GM23338 (cell line): ENCODE measurements at regions not wholly inside any gene's neighbourhood (a gene's known extent, or its start where the extent isn't known, plus 50 kb on each side); places are given as distances from the start of the nearest gene placed in this dataset.

Experiments used
- ATAC-seq: fragments of 200-7000 bp; cut with Tn5 transposase; 3 replicates; pipeline ENCODE4 v1.9.1; 2020
- DNase-seq: peaks from one replicate; pipeline ENCODE4 v3.0.0-alpha.2; 2015; ENCODE audit warnings: low spot score
- H2AFZ ChIP-seq: fragments of 200-600 bp; sonication (generic); 2 replicates; pipeline ENCODE4 v1.8.0; 2016; ENCODE audit warnings: antibody characterized with exemption, mild to moderate bottlenecking, moderate library complexity
- H3F3A ChIP-seq: fragments of 200-600 bp; sonication (generic); replicated peaks from 2 replicates; pipeline ENCODE4 v1.8.0; 2017; ENCODE audit warnings: antibody characterized with exemption, mixed run types, low read depth
- H3K27ac ChIP-seq: fragments of 200-600 bp; sonication (generic); 2 replicates; pipeline ENCODE4 v1.6.1; 2016; ENCODE audit warnings: low read depth
- H3K27me3 ChIP-seq: fragments of 200-600 bp; sonication (generic); 2 replicates; pipeline ENCODE4 v1.8.0; 2016; ENCODE audit warnings: mild to moderate bottlenecking, mixed run types, moderate library complexity; ENCODE audit not compliant: insufficient read depth
- H3K36me3 ChIP-seq: fragments of 200-600 bp; sonication (generic); 2 replicates; pipeline ENCODE4 v1.8.0; 2016; ENCODE audit warnings: mild to moderate bottlenecking; ENCODE audit not compliant: insufficient read depth
- H3K4me1 ChIP-seq: fragments of 200-600 bp; sonication (generic); 2 replicates; pipeline ENCODE4 v1.8.0; 2016; ENCODE audit warnings: mild to moderate bottlenecking, moderate library complexity; ENCODE audit not compliant: insufficient read depth
- H3K4me2 ChIP-seq: fragments of 200-600 bp; sonication (generic); 2 replicates; pipeline ENCODE4 v1.7.1; 2017; ENCODE audit warnings: mixed run types
- H3K4me3 ChIP-seq: fragments of 200-600 bp; sonication (generic); 2 replicates; pipeline ENCODE4 v1.6.1; 2016; ENCODE audit warnings: mixed run types
- H3K79me2 ChIP-seq: fragments of 200-600 bp; sonication (generic); replicated peaks from 2 replicates; pipeline ENCODE4 v1.8.0; 2017; ENCODE audit warnings: mild to moderate bottlenecking; ENCODE audit not compliant: insufficient read depth
- H3K9me2 ChIP-seq: fragments of 200-600 bp; sonication (generic); 2 replicates; pipeline ENCODE4 v1.8.0; 2017; ENCODE audit not compliant: insufficient read depth
- H4K20me1 ChIP-seq: fragments of 200-600 bp; sonication (generic); replicated peaks from 2 replicates; pipeline ENCODE4 v1.8.0; 2017; ENCODE audit warnings: mild to moderate bottlenecking; ENCODE audit not compliant: insufficient read depth
- H3K27ac Mint-ChIP-seq: 2 replicates; pipeline ENCODE4 v1.8.0; 2020; ENCODE audit warnings: inconsistent platforms, mild to moderate bottlenecking, moderate library complexity, mixed read lengths
- H3K27me3 Mint-ChIP-seq: 3 replicates; pipeline ENCODE4 v1.8.0; 2022; ENCODE audit warnings: low read depth, mild to moderate bottlenecking, moderate library complexity, mixed read lengths, inconsistent platforms; ENCODE audit not compliant: insufficient read depth, poor library complexity
- H3K36me3 Mint-ChIP-seq: 3 replicates; pipeline ENCODE4 v1.8.0; 2021; ENCODE audit warnings: low read depth, mild to moderate bottlenecking, inconsistent platforms, moderate library complexity, mixed read lengths
- H3K4me1 Mint-ChIP-seq: 3 replicates; pipeline ENCODE4 v1.8.0; 2020; ENCODE audit warnings: mild to moderate bottlenecking, inconsistent platforms, mixed read lengths
- H3K4me3 Mint-ChIP-seq: 3 replicates; pipeline ENCODE4 v1.8.0; 2021; ENCODE audit warnings: moderate library complexity, mild to moderate bottlenecking, inconsistent platforms, mixed read lengths
- H3K9me3 Mint-ChIP-seq: 3 replicates; pipeline ENCODE4 v1.8.0; 2020; ENCODE audit warnings: moderate library complexity, mild to moderate bottlenecking, inconsistent platforms, mixed read lengths
- CREB1 ChIP-seq: fragments of 250-450 bp; sonication (Bioruptor Pico); IDR thresholded peaks from 2 replicates; pipeline ENCODE4 v1.5.0; 2020; ENCODE audit warnings: low read depth, mild to moderate bottlenecking, moderate library complexity
- EZH2 ChIP-seq: fragments of 200-600 bp; sonication (generic); IDR thresholded peaks from one replicate; pipeline ENCODE4 v1.8.0; 2017; ENCODE audit warnings: antibody characterized with exemption, mild to moderate bottlenecking, low read depth; ENCODE audit not compliant: unreplicated experiment
- POLR2AphosphoS5 ChIP-seq: IDR thresholded peaks from 2 replicates; pipeline ENCODE4 v1.6.1; 2016; ENCODE audit warnings: antibody characterized with exemption, low read depth
- STAT1 ChIP-seq: IDR thresholded peaks from one replicate; pipeline ENCODE4 v1.6.1; 2016; ENCODE audit warnings: antibody characterized with exemption; ENCODE audit not compliant: unreplicated experiment
- ZNF114 ChIP-seq: fragments of 250-450 bp; sonication (Bioruptor Pico); IDR thresholded peaks from 2 replicates; pipeline ENCODE4 v1.5.0; 2020; ENCODE audit warnings: mild to moderate bottlenecking, moderate library complexity
- ZNF331 ChIP-seq: fragments of 250-450 bp; sonication (Bioruptor Pico); IDR thresholded peaks from 2 replicates; pipeline ENCODE4 v1.5.0; 2020; ENCODE audit warnings: low read depth, mild to moderate bottlenecking, moderate library complexity
- TF ChIP-seq, protein P1 (sequence below): fragments of 250-450 bp; sonication (Bioruptor Pico); IDR thresholded peaks from 2 replicates; pipeline ENCODE4 v1.5.0; 2020; ENCODE audit warnings: mild to moderate bottlenecking, moderate library complexity
- TF ChIP-seq, protein P2 (sequence below), 2 experiments: fragments of 200-600 bp in 1 of 2; sonication (generic) in 1 of 2; conservative IDR thresholded peaks; 2 replicates each; pipeline versions ENCODE4 v1.5.1 to v1.6.1; 2016 to 2017; ENCODE audit warnings: antibody characterized with exemption in 2 of 2, low read depth in 2 of 2, mild to moderate bottlenecking in 2 of 2, moderate library complexity in 1 of 2

DNA sequence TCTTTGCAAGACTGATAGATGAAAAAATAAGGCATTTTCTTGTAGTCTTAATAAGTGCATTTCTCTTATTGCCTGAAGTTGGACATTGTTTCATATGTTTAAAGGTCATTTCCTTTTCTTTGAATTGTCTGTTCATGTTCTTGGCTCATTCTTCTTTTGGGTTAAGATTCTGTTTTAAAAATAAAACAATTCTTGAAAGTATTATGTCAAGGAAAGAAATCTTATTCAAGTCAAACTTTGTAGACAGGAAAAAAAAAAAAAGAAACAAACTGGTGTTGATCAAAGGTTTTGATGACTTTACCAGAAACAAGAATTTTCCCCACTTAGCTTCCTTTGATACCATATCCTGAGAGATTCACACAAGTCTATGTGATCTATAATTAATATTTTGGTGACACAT, 132.9 kb upstream of the AADACL2 start (continued):
- TF ChIP-seq, protein P1, sequence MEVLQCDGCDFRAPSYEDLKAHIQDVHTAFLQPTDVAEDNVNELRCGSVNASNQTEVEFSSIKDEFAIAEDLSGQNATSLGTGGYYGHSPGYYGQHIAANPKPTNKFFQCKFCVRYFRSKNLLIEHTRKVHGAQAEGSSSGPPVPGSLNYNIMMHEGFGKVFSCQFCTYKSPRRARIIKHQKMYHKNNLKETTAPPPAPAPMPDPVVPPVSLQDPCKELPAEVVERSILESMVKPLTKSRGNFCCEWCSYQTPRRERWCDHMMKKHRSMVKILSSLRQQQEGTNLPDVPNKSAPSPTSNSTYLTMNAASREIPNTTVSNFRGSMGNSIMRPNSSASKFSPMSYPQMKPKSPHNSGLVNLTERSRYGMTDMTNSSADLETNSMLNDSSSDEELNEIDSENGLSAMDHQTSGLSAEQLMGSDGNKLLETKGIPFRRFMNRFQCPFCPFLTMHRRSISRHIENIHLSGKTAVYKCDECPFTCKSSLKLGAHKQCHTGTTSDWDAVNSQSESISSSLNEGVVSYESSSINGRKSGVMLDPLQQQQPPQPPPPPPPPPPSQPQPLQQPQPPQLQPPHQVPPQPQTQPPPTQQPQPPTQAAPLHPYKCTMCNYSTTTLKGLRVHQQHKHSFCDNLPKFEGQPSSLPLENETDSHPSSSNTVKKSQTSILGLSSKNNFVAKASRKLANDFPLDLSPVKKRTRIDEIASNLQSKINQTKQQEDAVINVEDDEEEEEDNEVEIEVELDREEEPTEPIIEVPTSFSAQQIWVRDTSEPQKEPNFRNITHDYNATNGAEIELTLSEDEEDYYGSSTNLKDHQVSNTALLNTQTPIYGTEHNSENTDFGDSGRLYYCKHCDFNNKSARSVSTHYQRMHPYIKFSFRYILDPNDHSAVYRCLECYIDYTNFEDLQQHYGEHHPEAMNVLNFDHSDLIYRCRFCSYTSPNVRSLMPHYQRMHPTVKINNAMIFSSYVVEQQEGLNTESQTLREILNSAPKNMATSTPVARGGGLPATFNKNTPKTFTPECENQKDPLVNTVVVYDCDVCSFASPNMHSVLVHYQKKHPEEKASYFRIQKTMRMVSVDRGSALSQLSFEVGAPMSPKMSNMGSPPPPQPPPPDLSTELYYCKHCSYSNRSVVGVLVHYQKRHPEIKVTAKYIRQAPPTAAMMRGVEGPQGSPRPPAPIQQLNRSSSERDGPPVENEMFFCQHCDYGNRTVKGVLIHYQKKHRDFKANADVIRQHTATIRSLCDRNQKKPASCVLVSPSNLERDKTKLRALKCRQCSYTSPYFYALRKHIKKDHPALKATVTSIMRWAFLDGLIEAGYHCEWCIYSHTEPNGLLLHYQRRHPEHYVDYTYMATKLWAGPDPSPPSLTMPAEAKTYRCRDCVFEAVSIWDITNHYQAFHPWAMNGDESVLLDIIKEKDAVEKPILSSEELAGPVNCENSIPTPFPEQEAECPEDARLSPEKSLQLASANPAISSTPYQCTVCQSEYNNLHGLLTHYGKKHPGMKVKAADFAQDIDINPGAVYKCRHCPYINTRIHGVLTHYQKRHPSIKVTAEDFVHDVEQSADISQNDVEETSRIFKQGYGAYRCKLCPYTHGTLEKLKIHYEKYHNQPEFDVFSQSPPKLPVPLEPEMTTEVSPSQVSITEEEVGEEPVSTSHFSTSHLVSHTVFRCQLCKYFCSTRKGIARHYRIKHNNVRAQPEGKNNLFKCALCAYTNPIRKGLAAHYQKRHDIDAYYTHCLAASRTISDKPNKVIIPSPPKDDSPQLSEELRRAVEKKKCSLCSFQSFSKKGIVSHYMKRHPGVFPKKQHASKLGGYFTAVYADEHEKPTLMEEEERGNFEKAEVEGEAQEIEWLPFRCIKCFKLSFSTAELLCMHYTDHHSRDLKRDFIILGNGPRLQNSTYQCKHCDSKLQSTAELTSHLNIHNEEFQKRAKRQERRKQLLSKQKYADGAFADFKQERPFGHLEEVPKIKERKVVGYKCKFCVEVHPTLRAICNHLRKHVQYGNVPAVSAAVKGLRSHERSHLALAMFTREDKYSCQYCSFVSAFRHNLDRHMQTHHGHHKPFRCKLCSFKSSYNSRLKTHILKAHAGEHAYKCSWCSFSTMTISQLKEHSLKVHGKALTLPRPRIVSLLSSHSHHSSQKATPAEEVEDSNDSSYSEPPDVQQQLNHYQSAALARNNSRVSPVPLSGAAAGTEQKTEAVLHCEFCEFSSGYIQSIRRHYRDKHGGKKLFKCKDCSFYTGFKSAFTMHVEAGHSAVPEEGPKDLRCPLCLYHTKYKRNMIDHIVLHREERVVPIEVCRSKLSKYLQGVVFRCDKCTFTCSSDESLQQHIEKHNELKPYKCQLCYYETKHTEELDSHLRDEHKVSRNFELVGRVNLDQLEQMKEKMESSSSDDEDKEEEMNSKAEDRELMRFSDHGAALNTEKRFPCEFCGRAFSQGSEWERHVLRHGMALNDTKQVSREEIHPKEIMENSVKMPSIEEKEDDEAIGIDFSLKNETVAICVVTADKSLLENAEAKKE (CRISPR knock-in tag) = no peak
- no peak for TF ChIP-seq POLR2AphosphoS5
- TF ChIP-seq ZNF114 (CRISPR knock-in tag) = no peak
- no peak for TF ChIP-seq EZH2
- no peak for TF ChIP-seq ZNF331

- ATAC-seq (peak; percentile 78), DNase-seq (peak; percentile 38)
- peaks cover 7% of the 10 kb centered on the region for H3K4me1 Mint-ChIP-seq
- no peaks in the 10 kb centered on the region for H3K27me3 Mint-ChIP-seq
- Histone ChIP-seq H3K27me3 (no peaks in the 10 kb centered on the region), H3F3A (no peaks in the 10 kb centered on the region), H4K20me1 (no peaks in the 10 kb centered on the region), H3K27ac (no peak overlapping the region), H3K4me2 (peak overlapping the region; percentile 40; the same call in 1 of the 2 replicates), H3K4me1 (peaks cover 5% of the 10 kb centered on the region), H3K79me2 (no peaks in the 10 kb centered on the region), H2AFZ (peak overlapping the region; percentile 92), H3K9me2 (no peaks in the 10 kb centered on the region), H3K4me3 (no peak overlapping the region), H3K36me3 (no peaks in the 10 kb centered on the region)
- peak overlapping the region; percentile 14 for H3K27ac Mint-ChIP-seq
- H3K4me3 Mint-ChIP-seq = no peak overlapping the region
- H3K9me3 Mint-ChIP-seq = no peaks in the 10 kb centered on the region
- H3K36me3 Mint-ChIP-seq = no peaks in the 10 kb centered on the region
- TF ChIP-seq STAT1 (no peak), ZNF331 (no peak), POLR2AphosphoS5 (no peak), CREB1 (CRISPR knock-in tag) (no peak)
- TF ChIP-seq, protein P1 (CRISPR knock-in tag) = no peak
- TF ChIP-seq, protein P2, sequence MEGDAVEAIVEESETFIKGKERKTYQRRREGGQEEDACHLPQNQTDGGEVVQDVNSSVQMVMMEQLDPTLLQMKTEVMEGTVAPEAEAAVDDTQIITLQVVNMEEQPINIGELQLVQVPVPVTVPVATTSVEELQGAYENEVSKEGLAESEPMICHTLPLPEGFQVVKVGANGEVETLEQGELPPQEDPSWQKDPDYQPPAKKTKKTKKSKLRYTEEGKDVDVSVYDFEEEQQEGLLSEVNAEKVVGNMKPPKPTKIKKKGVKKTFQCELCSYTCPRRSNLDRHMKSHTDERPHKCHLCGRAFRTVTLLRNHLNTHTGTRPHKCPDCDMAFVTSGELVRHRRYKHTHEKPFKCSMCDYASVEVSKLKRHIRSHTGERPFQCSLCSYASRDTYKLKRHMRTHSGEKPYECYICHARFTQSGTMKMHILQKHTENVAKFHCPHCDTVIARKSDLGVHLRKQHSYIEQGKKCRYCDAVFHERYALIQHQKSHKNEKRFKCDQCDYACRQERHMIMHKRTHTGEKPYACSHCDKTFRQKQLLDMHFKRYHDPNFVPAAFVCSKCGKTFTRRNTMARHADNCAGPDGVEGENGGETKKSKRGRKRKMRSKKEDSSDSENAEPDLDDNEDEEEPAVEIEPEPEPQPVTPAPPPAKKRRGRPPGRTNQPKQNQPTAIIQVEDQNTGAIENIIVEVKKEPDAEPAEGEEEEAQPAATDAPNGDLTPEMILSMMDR (conservative IDR thresholded peaks at IDR 0.05; ENCODE audit: low read depth in 2 of 2) = no peak
Observed at GRCh38 chr3:151599103-151599672, 134.5 kb upstream of the AADACL2 start.
